ENCODE measurements at regions not wholly inside any gene's neighbourhood (a gene's known extent, or its start where the extent isn't known, plus 50 kb on each side); places are given as distances from the start of the nearest gene placed in this dataset.

DNA sequence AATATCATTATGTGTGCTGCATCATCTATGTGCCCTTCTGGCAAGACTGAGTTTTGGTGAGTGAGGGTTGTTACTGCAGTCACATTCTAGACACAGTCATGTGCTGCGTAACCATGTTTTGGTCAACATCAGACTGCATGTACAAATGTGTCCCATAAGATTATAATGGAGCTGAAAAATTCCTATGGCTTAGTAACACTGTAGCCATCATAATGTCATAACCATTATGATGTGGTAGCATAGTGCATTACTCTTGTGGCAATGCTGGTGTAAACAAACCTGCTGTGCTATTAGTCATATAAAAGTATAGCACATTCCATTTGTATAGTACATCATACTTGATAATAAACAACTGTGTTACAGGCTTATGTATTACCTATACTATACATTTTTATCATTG is 198.1 kb upstream of the NUDT6 start:
- TF ChIP-seq CTCF (optimal IDR thresholded peaks at IDR 0.05 in 1 of 3, IDR thresholded peaks at IDR 0.05 in 1 of 3, conservative IDR thresholded peaks at IDR 0.05 in 1 of 3; ENCODE audit: extremely low read depth in 1 of 3, insufficient read depth in 2 of 3, low read length in 3 of 3) (no peak), EZH2 (IDR thresholded peaks at IDR 0.05; ENCODE audit: low read length) (no peak)

Measured in keratinocyte (primary cell).